ENCODE measurements at regions not wholly inside any gene's neighbourhood (a gene's known extent, or its start where the extent isn't known, plus 50 kb on each side); places are given as distances from the start of the nearest gene placed in this dataset.

- H3K4me3 ChIP-seq = no peak overlapping the region
- H3K4me1 ChIP-seq = no peaks in the 10 kb centered on the region
- no peaks in the 10 kb centered on the region for H3K27me3 ChIP-seq (ENCODE audit: low read depth)
- no peaks in the 10 kb centered on the region for H3K36me3 ChIP-seq
- DNase-seq = no peak
- intact Hi-C loops (cut with DNase I) = no loop called here
- TF ChIP-seq CTCF (IDR thresholded peaks at IDR 0.05) = no peak
- peaks cover 6% of the 10 kb centered on the region for H3K9me3 ChIP-seq
- no peak overlapping the region for H3K27ac ChIP-seq
- no peak for ATAC-seq
Observed at GRCh38 chr3:5874931-5875341, 687.4 kb downstream of the EDEM1 start.

- DNase-seq = no peak
- Histone ChIP-seq H3K27ac (no peak overlapping the region), H3K4me1 (no peaks in the 10 kb centered on the region), H3K4me3 (no peak overlapping the region), H3K27me3 (ENCODE audit: low read depth) (no peaks in the 10 kb centered on the region), H3K9me3 (no peaks in the 10 kb centered on the region), H3K36me3 (no peaks in the 10 kb centered on the region)
- intact Hi-C loops (cut with DNase I) = no loop called here
- TF ChIP-seq CTCF (IDR thresholded peaks at IDR 0.05) = no peak
- no peak for ATAC-seq
Observed at GRCh38 chr3:5888851-5889250, 701.3 kb downstream of the EDEM1 start.

GRCh38 chr3:5889374-5889773, 701.9 kb downstream of the EDEM1 start:
- no peaks in the 10 kb centered on the region for H3K9me3 ChIP-seq
- TF ChIP-seq CTCF (IDR thresholded peaks at IDR 0.05) = no peak
- H3K27me3 ChIP-seq (ENCODE audit: low read depth) = no peaks in the 10 kb centered on the region
- intact Hi-C loops (cut with DNase I) = no loop called here
- ATAC-seq (no peak), DNase-seq (no peak)
- H3K27ac ChIP-seq = no peak overlapping the region
- H3K36me3 ChIP-seq = no peaks in the 10 kb centered on the region
- no peaks in the 10 kb centered on the region for H3K4me1 ChIP-seq
- no peak overlapping the region for H3K4me3 ChIP-seq

GRCh38 chr3:5891711-5892110, 704.2 kb downstream of the EDEM1 start:
- H3K4me3 ChIP-seq = no peak overlapping the region
- DNase-seq (no peak), ATAC-seq (peak in 1 of 2 donors; percentile 46)
- H3K27ac ChIP-seq = no peak overlapping the region
- intact Hi-C loops (cut with DNase I) = no loop called here
- no peaks in the 10 kb centered on the region for H3K4me1 ChIP-seq
- TF ChIP-seq CTCF (IDR thresholded peaks at IDR 0.05) = no peak
- no peaks in the 10 kb centered on the region for H3K27me3 ChIP-seq (ENCODE audit: low read depth)
- no peaks in the 10 kb centered on the region for H3K9me3 ChIP-seq
- no peaks in the 10 kb centered on the region for H3K36me3 ChIP-seq

GRCh38 chr3:5898106-5898505, 710.6 kb downstream of the EDEM1 start:
- Histone ChIP-seq H3K27ac (no peak overlapping the region), H3K36me3 (no peaks in the 10 kb centered on the region), H3K9me3 (no peaks in the 10 kb centered on the region), H3K4me3 (no peak overlapping the region), H3K4me1 (no peaks in the 10 kb centered on the region), H3K27me3 (ENCODE audit: low read depth) (no peaks in the 10 kb centered on the region)
- ATAC-seq = no peak
- intact Hi-C loops (cut with DNase I) = no loop called here
- no peak for TF ChIP-seq CTCF (IDR thresholded peaks at IDR 0.05)
- no peak for DNase-seq
